ENCODE measurements at regions not wholly inside any gene's neighbourhood (a gene's known extent, or its start where the extent isn't known, plus 50 kb on each side); places are given as distances from the start of the nearest gene placed in this dataset.

DNA sequence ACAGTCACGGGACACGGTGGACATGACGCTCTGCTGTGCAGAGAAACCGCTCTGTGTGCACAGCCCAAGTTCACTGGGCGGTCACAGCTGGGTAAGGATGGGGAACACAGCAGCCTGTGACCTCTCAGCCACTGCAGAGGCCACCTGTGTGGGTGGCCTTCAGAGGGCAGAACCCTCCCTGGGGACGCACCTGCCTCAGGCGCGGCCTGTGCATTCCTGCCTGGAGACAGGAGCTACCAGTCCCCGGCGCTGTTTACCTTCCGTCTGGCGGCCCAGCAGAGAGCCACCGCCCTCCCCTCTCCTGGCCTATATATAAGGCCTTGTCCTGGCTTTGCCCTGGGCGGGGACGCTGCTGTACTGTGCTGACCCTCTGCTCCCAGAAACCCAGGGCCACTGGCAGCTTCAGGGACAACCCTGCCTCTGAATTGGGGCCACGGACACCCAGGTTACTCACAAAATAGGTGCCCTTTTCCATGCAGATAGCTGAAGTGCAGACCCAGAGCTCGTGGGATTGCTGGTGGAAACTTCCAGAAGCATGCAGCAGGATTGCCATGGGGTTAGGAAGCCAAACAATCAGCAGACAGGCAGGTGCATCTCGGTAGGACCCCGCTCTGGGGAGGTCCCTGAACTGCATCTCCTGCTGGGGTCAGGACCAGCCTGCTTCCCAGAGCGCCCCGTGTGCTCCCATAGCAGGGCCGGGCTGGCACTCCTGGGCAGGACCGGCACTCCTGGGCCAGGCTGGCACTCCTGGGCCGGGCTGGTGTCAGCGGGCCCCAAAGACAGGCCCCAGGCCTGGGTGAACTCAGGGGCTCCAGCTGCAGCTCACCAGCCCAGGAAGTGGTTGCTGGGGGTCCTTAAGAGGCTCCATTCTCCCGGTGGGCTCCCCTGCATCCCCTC, 83.6 kb downstream of the SIK1 start:
- no peak for TF ChIP-seq POLR2AphosphoS5 (IDR thresholded peaks at IDR 0.05)
- TF ChIP-seq POLR2A (IDR thresholded peaks at IDR 0.05), result no peak
